Activated CD4-positive, CD25-positive, alpha-beta regulatory T cell treated with anti-CD3 and anti-CD28 coated beads, Interleukin-2, amount 50 U/mL, for 16 hours (primary cell): ENCODE measurements at regions not wholly inside any gene's neighbourhood (a gene's known extent, or its start where the extent isn't known, plus 50 kb on each side); places are given as distances from the start of the nearest gene placed in this dataset.
"Not testable (repeated sequence)": the region's sequence is repeated elsewhere in the genome, so short reads cannot be mapped to it uniquely, and the experiment has no call there.

ENCODE experiments used
- DNase-seq: peaks from one replicate; pipeline ENCODE4 v3.0.0-alpha.2; 2020; ENCODE audit warnings: low read depth, low spot score

DNA sequence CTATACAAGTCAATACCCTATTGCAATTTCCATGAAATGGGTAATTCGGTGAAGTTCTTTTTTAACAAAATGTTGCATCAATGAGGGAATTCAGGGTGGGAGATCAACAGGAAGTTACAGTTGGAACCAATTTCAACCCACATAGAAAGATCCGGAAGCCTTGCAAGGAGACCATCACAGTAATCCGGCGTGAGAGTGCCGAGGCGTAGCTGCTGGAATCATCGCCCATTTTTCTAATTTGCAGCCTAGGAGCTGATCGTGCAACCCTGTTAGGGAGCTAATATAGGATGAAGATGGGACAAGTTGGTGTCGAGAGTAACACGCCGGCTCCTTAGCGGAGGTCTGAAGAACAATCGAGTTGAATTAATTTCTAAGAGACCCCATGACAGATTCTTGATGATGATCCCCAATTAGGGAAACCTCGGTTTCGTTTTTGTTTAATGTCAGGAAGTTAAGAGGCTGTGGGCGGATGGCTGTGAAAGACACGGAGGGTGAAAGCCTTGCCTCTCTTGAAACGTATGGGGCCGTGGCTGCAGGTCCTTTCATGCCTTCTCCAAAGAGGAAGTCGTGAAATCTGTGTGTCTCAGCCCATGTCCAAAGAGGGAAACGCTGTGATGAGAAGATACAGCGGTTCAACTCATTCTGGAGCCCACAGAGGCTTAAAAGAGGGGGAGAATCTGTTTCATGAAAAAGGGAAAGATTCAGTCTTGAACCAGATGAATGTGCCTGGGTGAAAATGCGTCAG, 51.2 kb upstream of the CARD11 start:
- DNase-seq, result no peak

DNA sequence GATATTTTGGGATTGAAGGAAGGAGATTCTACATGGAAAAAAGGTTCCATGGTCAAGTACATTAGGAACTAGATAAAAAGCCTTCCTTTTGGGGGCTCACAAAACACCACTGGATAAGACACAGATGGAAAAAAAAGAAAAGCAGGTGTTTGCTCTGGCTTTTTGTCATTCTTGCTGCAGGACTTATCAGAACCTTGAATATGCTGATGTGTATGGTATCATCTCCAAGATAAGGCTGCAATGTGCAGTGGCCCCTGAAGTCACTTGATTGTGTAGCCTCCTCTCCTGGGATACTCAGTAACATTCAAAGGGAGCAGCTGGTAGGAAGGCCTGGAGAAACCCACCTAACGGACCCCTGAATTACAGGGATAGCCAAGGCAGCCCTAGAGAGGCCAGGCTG, 54.1 kb upstream of the CARD11 start:
- DNase-seq, result no peak

DNA sequence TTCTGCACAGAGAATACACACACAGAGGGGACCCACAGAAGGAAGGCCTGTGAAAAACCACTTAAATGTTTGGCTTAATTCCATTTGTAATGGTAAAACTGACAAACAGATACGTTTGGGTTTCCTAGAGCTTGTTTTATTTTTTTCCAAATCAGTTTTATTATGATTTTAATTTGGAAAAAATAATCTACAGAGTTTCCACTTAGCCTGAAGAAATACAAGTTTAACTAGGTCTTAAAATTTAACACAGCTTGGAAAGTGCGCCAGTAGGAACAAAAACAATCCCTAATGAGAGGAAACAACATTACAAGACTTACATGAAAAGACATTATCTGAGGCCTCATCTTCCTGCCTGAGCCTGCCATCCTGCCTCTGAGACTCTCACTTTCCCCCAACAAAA, 58.5 kb upstream of the CARD11 start:
- DNase-seq, result no peak

- DNase-seq, result no peak
These were observed 60.1 kb upstream of the CARD11 start for GRCh38 chr7:3103614-3104398.

DNA sequence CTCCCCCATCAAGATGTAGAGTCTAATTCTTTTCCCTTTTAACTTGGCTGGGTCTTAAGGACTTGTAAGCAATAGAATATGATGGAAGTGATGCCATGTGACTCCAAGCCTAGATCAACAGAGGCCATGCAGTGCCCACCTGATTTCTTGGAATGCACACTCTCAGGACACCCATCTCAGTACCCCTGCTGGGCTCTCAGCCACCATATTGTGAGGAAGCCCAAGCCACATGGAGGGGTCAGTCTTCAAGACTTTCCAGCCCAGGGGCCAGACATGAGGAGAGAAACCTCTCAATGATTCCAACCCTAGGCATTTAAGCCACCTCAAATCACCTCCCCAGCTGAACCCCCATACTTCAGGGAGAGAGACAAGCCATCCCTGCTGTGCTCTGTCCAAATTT, 62.2 kb upstream of the CARD11 start:
- DNase-seq, result no peak

- DNase-seq, result no peak
These were observed 62.7 kb upstream of the CARD11 start for GRCh38 chr7:3106361-3106826.

GRCh38 chr7:3107228-3107763, 63.6 kb upstream of the CARD11 start:
- no peak for DNase-seq

GRCh38 chr7:3107889-3108570, 64.4 kb upstream of the CARD11 start:
- DNase-seq, result no peak

DNA sequence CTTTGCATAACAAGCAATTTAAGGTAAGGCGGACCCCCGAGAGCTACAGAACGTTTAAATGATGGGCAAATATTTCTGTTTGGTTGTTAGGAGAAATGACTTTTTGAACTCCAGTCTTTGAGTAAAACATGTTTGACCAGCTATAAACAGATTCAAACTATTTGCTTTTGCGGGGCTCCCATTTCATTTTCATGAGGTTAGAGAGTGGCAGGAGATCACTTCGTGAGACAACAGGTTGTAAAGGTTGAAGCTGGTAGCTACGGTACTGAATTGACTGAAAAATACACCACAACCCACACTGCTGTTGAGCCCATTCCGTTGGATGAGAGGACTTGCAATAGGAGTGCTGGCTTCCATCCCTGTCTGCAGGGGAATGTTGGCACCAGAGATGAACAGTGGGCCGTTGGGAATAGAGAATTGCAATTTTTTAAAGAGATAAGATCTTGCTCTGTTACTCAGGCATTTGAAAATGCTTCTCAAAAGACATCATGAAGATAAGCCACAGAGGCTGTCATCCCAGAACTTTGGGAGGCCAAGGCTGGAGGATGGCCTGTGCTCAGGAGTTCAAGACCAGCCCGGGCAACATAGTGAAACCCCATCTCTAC, 65.7 kb upstream of the CARD11 start:
- DNase-seq, result no peak

DNA sequence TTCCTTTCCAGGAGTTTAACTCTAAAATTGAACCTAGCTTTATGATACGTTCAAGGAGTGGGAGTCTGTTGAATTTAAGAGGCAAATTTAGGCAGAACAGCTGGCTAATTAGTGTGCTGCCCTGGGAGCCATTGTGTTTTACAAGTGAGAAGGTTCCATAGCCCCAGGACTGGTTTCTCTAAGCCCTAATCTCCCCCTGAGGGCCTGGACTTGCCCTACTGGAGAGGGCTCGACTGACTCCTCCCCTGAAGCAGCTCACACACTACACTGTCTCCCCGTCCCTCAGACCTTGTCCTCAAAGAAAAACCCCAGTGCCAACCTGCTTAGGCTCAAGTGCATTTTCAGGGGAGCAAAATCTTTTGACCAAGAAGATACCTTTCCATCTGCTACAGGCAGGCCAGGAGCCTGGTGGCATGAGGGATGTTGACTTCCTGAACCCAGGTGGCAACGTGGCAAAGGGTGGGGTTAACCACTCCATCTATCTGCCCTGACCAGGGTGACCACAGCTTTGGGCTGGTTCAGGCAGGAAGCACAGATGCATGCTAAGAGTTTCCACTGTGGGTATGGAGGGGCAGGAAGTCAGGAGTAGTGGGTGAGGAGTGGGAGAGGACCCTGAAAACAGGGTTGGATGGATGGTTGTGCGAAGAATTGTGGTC, 68.9 kb upstream of the CARD11 start:
- DNase-seq, result no peak

- no peak for DNase-seq
These were observed 71.2 kb upstream of the CARD11 start for GRCh38 chr7:3114917-3115316.

DNA sequence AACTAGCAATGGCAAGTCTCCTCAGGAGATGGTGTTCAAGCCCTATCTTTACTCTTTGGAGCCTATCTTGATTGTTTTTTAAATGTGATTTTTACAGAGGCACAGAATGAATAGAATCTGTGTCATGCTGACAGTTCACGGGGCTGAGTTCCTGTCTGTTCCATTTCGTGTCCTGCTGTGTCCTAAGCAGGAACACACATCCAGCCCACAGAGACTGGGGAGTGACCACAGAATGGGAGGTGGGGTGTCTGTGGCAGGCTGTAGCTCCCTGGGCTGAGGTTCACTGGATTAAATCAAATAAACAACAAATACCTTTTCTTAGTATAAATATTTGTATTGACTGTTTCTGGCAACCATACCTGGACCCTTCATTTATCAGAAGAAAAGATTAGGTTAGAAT, 73.4 kb upstream of the CARD11 start:
- DNase-seq, result no peak

GRCh38 chr7:3117488-3118231, 74.0 kb upstream of the CARD11 start:
- DNase-seq, result no peak

DNA sequence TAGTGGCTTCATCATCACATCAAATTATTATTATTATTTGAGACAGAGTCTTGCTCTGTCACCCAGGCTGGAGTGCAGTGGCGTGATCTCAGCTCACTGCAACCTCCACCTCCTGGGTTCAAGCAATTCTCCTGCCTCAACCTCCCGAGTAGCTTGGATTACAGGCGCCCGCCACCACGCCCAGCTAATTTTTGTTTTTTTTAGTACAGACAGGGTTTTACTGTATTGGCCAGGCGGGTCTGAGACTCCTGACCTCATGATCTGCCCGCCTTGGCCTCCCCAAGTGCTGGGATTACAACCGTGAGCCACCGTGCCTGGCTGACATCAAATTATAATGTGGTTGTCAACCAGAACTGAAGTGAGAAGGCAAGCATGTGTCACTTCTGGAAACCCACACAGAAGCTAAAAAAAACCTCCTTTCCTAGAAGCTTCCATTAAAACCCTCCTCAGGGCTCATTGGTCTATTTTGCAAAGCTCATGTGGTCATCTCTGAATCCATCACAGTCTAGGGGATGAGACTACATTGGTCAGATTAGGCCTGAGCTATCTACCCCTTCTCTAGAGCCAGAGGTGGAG, 75.8 kb upstream of the CARD11 start:
- not testable (repeated sequence) for DNase-seq

DNA sequence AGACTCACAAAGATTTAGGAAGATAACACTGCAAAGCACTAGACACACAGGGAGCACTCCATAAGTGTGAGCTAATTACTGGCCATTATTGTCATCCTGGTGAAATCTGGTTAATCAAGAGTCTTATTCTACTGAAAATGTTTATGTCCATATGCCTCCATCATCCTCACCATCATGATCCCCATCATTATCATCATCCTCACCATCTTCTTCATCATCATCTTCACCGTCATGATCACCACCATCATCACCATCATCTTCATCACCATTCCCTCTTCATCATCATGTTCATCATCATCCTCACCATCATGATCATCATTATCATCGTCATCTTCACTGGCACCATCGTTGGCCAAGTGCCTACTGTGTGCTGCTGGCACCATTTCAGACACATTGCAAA, 76.3 kb upstream of the CARD11 start:
- no peak for DNase-seq

DNA sequence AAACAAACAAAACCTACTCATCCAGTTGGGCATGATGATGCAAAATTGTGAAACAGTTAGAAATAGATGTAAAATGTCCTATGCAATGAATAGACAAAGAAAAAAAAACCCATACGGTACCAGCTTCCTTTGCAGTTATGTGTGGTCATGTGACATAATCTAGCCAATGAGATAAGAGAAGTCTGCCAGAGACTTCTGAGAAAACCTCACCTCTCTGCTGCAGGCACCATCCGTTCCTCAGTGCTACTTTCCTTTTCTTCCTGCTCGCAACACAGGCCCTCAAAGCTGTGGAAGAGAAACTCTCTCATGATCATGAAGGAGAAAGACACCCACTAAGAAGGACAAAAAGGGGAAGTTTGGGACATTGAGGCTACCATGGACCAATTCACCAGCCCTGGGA, 76.8 kb upstream of the CARD11 start:
- DNase-seq, result no peak

DNA sequence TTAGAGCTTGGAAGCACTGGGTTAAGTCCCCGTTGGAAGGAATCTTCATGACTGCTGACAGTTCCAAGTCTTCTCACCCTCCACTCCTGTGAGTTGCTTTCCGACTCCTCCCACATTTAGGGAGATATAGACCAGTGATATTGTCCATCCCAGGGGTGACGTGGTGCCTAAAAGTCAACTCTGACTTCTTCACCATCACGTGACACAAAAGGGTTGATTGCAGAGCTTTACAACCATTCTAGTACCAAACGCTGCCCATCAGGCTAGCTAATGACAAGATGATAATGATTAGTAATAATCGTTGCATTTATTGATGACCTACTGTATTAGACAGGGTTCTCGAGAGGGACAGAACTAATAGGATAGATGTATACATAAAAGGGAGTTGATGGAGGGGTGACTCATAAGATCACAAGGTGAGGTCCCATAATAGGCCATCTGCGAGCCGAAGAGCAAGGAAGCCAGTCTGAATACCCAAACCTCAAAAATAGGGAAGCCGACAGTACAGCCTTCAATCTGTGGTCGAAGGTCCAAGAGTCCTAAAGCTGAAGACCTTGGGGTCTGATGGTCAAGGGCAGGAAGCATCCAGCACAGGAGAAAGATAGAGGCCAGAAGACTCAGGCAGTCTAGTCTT, 85.3 kb upstream of the CARD11 start:
- DNase-seq, result no peak

DNA sequence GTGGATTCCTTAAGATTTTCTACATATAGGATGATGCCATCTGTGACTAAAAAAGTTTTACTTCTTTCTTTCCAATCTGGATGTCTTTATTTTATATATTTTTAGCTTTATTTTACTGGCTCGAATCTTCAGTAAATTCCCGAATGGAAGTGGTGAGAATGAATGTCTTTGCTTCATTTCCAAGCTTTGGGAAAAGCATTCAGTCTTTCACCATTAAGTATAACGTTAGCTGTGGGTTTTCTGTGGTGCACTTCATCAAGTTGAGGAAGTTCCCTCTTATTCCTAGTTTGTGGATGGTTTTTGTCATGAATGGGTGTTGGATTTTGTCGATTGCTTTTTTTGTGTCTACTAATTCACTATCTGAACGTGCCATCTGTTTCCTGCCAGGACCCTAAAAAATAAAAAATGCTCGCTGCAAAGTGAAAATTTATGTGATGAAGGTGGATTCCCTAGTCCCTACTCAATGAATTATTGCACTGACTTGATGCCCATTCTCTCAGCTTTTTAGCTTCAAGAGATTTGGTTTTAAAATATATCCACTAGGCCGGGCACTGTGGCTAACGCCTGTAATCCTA, 90.2 kb upstream of the CARD11 start:
- DNase-seq, result no peak

DNA sequence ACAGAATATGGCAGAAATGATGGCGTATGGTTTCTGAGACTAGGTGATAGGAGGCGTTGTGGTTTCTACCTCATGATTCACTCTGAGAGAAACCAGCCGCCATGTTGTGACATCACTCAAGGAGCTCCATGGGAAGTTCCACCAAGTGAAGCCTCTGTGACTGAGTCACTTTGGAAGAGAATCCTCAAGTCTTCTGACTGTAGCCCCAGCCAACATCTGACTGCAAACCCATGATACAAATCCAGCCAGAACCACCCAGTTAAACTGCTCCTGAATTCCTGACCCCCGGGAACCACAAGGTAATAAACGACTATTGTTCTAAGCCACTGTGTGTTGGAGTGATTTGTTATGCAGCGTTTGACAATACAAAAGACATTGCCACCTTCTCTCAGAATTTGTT, 91.1 kb upstream of the CARD11 start:
- DNase-seq, result no peak
